Retinal pigment epithelial cell (primary cell): ENCODE measurements at regions not wholly inside any gene's neighbourhood (a gene's known extent, or its start where the extent isn't known, plus 50 kb on each side); places are given as distances from the start of the nearest gene placed in this dataset.

Experiments used
- DNase-seq: peaks from one replicate; pipeline ENCODE4 v3.0.0-alpha.2; 2010; ENCODE audit warnings: low read depth
- H3K4me3 ChIP-seq: 2 replicates; pipeline ENCODE4 v1.5.1; 2011; ENCODE audit warnings: mild to moderate bottlenecking, low read length, control low read depth, moderate library complexity
- TF ChIP-seq, protein P1 (sequence below): conservative IDR thresholded peaks from 2 replicates; pipeline ENCODE4 v1.5.1; 2011; ENCODE audit warnings: low read depth, low read length, control low read depth, inconsistent platforms

DNA sequence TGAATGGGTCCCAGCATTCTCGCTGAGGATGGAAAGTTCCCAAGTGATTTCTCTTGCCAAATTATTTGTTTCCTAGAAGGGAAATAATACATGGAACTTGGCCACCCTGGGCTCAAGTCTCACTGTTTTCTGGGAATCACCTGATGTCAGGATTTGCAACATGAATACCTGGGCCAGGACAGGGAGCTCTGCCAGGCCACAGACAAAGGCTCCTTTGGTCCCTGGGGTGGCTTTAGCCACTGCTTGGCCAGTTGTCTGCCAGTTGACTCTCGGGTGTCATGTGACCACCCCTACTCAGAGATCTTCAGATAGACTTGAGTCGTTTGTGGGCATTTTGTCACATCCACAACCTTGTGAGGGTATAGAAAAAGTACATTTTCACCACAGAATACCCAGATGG, 258.0 kb upstream of the HABP2 start:
- no peak for DNase-seq
- TF ChIP-seq, protein P1, sequence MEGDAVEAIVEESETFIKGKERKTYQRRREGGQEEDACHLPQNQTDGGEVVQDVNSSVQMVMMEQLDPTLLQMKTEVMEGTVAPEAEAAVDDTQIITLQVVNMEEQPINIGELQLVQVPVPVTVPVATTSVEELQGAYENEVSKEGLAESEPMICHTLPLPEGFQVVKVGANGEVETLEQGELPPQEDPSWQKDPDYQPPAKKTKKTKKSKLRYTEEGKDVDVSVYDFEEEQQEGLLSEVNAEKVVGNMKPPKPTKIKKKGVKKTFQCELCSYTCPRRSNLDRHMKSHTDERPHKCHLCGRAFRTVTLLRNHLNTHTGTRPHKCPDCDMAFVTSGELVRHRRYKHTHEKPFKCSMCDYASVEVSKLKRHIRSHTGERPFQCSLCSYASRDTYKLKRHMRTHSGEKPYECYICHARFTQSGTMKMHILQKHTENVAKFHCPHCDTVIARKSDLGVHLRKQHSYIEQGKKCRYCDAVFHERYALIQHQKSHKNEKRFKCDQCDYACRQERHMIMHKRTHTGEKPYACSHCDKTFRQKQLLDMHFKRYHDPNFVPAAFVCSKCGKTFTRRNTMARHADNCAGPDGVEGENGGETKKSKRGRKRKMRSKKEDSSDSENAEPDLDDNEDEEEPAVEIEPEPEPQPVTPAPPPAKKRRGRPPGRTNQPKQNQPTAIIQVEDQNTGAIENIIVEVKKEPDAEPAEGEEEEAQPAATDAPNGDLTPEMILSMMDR, result no peak
- no peak overlapping the region for H3K4me3 ChIP-seq

DNA sequence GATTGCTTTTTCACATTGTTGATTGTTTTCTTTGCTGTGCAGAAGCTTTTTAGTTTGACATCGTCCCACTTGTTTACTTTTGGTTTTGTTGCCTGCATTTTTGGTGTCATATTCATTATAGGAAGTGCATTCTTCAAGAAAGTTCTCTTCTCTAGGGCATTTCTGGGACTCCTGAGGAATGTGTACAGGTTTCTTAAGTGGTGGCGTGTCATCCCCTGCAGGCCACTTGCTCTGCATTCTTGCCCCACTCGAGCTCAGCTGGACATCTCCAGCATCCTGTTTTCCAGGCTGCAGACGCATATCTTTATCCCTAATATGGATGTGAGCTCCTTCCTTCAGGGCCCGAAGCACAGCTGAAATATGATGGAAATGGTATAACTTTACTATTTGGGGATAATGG, 255.6 kb upstream of the HABP2 start:
- TF ChIP-seq, protein P1, result no peak
- no peak for DNase-seq
- no peak overlapping the region for H3K4me3 ChIP-seq

DNA sequence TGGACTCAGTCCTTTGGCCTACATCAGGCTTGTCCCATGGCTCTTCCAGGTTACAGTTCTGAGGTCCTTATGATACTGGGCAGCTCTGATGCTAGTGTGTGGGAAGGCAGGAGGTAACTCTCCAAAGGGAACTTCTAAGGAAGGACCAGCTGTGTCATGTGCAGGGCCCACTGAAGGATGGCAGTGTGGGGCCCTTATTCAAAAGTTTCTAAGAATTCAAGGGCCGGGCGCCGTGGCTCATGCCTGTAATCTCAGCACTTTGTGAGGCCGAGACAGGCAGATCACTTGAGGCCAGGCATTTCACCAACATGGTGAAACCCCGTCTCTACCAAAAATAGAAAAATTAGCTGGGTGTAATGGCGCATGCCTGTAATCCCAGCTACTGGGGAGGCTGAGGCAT, 254.2 kb upstream of the HABP2 start:
- TF ChIP-seq, protein P1, result no peak
- no peak for DNase-seq
- H3K4me3 ChIP-seq, result no peak overlapping the region

DNA sequence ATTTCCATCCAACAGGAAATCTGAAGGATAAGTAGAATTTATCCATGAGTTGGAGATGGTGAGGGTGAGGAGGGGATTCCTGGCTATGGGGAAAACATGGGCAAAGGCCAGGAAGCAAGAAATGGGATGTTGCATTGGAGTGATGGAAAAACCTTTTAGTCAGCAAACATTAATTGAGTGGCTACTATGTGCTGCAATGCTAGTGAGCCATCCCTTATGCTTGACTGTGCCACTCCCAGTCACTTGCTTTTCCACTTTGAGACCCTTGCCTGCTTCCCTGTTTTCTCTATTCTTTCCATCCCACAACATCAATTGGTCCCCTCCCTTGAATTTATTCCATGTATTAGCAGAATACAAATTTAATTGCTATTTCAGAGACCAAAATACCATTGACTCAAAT, 252.7 kb upstream of the HABP2 start:
- DNase-seq, result no peak
- no peak overlapping the region for H3K4me3 ChIP-seq
- TF ChIP-seq, protein P1, result no peak

DNA sequence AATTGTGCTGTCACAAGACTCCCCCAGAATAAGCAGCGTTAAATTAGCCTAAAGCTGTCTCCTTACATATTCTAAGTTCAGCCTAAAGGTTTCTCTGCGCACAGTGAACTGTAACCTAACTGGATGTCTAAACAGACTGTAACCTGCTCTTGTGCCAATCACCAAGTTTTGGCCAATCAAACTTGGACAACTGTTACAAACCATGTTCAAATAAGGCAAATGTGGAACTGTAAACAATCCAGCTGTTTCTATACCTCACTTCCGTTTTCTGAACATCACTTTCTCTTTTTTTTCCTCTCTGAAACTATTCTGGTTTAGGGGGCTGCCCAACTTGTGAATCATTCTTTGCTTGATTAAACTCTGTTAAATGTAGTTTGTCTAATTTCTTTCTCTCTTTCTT, 252.2 kb upstream of the HABP2 start:
- TF ChIP-seq, protein P1, result no peak
- DNase-seq, result no peak
- no peak overlapping the region for H3K4me3 ChIP-seq

DNA sequence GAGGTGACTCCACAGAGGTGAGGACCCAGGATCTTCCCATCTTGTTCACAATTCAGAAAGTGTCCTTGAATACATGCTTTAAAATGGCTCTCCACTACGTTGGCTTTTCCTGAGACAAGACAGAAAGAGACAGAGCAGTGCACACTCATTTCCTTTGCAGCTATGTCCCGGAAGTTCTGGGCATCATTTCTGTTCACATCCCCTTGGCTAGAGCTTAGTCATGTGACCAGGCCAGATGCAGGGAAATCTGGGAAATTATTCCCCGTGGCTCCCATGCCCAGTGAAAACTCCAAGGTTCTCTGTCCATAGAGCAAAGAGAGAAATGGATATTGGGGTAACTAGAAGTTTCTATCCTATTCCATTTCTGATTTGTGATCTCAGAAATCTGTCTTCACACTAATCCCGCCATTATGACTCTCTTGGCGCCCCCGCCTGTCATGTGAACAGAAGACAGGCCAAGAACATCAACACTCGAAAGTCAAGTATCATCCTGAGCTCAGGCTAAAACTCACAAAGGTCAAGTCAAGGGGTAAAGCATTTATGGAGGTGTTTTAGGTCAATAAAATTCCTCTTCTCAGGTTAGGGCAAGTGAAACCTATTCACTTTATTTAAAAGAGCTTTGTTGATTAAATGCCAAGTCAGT, 251.4 kb upstream of the HABP2 start:
- no peak overlapping the region for H3K4me3 ChIP-seq
- TF ChIP-seq, protein P1, result peak; percentile 2

DNA sequence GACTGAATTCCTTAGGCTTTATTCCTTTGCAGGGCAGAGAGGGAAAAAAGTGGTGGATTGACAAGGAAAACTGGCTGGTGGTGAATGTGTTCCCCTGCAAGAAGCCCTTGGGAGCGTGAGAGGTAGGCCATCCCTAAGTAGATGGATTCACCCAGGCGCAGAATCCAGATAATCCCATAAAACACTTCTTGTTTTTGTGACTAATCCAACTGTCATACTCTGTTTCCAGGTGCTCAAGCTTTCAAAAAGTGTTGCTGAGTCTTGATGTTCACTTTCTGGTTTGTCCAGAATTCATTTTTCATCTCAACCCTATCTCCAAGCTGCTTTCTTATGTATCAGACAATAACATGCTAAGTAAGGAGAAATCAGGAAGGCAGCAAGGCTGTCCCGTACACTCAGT, 250.8 kb upstream of the HABP2 start:
- no peak overlapping the region for H3K4me3 ChIP-seq
- TF ChIP-seq, protein P1, result no peak
- DNase-seq, result no peak

More for the DNA sequence above, 251.4 kb upstream of the HABP2 start:
- no peak for DNase-seq
